SK-N-SH (cell line): ENCODE measurements at regions not wholly inside any gene's neighbourhood (a gene's known extent, or its start where the extent isn't known, plus 50 kb on each side); places are given as distances from the start of the nearest gene placed in this dataset.

ENCODE experiments used
- CTCF ChIA-PET: fragments of 300-600, 350-600 bp; formaldehyde crosslinking; extraction: SDS; loops from one replicate; lab custom pipeline; 2021; lab: Yijun Ruan, JAX
- POLR2A ChIA-PET: fragments of 350-600 bp; sonication (Branson Sonifier 250); formaldehyde crosslinking; extraction: SDS; loops from one replicate; lab custom pipeline; 2020; ENCODE audit warnings: antibody characterized with exemption, inconsistent platforms; lab: Yijun Ruan, JAX
- DNase-seq: peaks from one replicate; pipeline ENCODE4 v3.0.0; 2012
- H2AFZ ChIP-seq: fragments of 200-600 bp; sonication (generic); 2 replicates; pipeline ENCODE4 v1.8.1; 2016; ENCODE audit warnings: antibody characterized with exemption, mild to moderate bottlenecking, low read depth
- H3F3A ChIP-seq: fragments of 200-600 bp; sonication (generic); replicated peaks from 2 replicates; pipeline ENCODE3; 2016; ENCODE audit warnings: antibody characterized with exemption, mild to moderate bottlenecking; ENCODE audit not compliant: insufficient read depth
- H3K27ac ChIP-seq, 2 experiments: fragments of 200-500 bp in 1 of 2; fragments of 200-600 bp in 1 of 2; sonication (Bioruptor generic) in 1 of 2; sonication (generic), shearing (Covaris generic) in 1 of 2; 2 replicates each; pipeline versions ENCODE4 v1.5.1 to v1.6.1; 2014 to 2016; ENCODE audit warnings: low read depth in 2 of 2, inconsistent platforms in 1 of 2, low read length in 1 of 2, mild to moderate bottlenecking in 1 of 2, mixed read lengths in 1 of 2
- H3K27me3 ChIP-seq: fragments of 200-600 bp; sonication (generic), shearing (Covaris generic); 2 replicates; pipeline ENCODE4 v1.6.1; 2016; ENCODE audit warnings: mixed run types; ENCODE audit not compliant: insufficient read depth
- H3K36me3 ChIP-seq, 2 experiments: fragments of 200-500 bp in 1 of 2; fragments of 200-600 bp in 1 of 2; sonication (Bioruptor generic) in 1 of 2; sonication (generic) in 1 of 2; replicated peaks in 1 of 2; 2 replicates each; pipeline versions ENCODE3 to v1.5.1; 2014 to 2016; ENCODE audit warnings: low read length in 1 of 2, mild to moderate bottlenecking in 1 of 2; ENCODE audit not compliant: insufficient read depth in 2 of 2, control insufficient read depth in 1 of 2
- H3K4me1 ChIP-seq, 2 experiments: fragments of 200-500 bp in 1 of 2; fragments of 200-600 bp in 1 of 2; sonication (Bioruptor generic) in 1 of 2; sonication (generic), shearing (Covaris generic) in 1 of 2; 2 replicates each; pipeline versions ENCODE4 v1.5.1 to v1.6.1; 2014 to 2016; ENCODE audit warnings: low read depth in 1 of 2, low read length in 1 of 2, mixed run types in 1 of 2; ENCODE audit not compliant: insufficient read depth in 2 of 2, control insufficient read depth in 1 of 2
- H3K4me2 ChIP-seq: fragments of 200-600 bp; sonication (generic), shearing (Covaris generic); 2 replicates; pipeline ENCODE4 v1.6.1; 2017; ENCODE audit warnings: mixed run types
- H3K4me3 ChIP-seq, 2 experiments: fragments of 200-500 bp in 1 of 2; fragments of 200-600 bp in 1 of 2; sonication (Bioruptor generic) in 1 of 2; sonication (generic), shearing (Covaris generic) in 1 of 2; 2 replicates each; pipeline versions ENCODE4 v1.5.1 to v1.8.1; 2014 to 2016; ENCODE audit warnings: low read depth in 2 of 2, inconsistent platforms in 1 of 2, low read length in 1 of 2, mild to moderate bottlenecking in 1 of 2, mixed read lengths in 1 of 2, moderate library complexity in 1 of 2
- H3K79me2 ChIP-seq: fragments of 200-600 bp; sonication (generic); 2 replicates; pipeline ENCODE4 v1.8.1; 2017; ENCODE audit warnings: mild to moderate bottlenecking; ENCODE audit not compliant: insufficient read depth
- H3K9ac ChIP-seq: fragments of 200-600 bp; sonication (generic); 2 replicates; pipeline ENCODE4 v1.6.1; 2017; ENCODE audit warnings: mixed run types
- H3K9me2 ChIP-seq: fragments of 200-600 bp; sonication (generic); 2 replicates; pipeline ENCODE4 v1.6.1; 2017; ENCODE audit warnings: mixed run types
- H3K9me3 ChIP-seq: fragments of 200-600 bp; sonication (generic); 2 replicates; pipeline ENCODE4 v1.6.1; 2017; ENCODE audit warnings: mixed run types, mild to moderate bottlenecking, moderate library complexity
- H4K20me1 ChIP-seq: fragments of 200-600 bp; sonication (generic); 2 replicates; pipeline ENCODE4 v1.6.1; 2017; ENCODE audit warnings: mild to moderate bottlenecking, mixed run types; ENCODE audit not compliant: insufficient read depth
- CHD2 ChIP-seq: fragments of 150-350 bp; IDR thresholded peaks from 2 replicates; pipeline ENCODE4 v1.6.1; 2018; ENCODE audit warnings: low read length; ENCODE audit not compliant: partially characterized antibody
- ELF1 ChIP-seq: IDR thresholded peaks from 2 replicates; pipeline ENCODE4 v1.4.0; 2012
- EP300 ChIP-seq, 2 experiments: IDR thresholded peaks; 2 replicates each; pipeline versions ENCODE4 v1.4.0 to v1.6.1; 2012; ENCODE audit warnings: borderline replicate concordance in 1 of 2, low read depth in 1 of 2, low read length in 1 of 2
- EZH2phosphoT487 ChIP-seq: fragments of 200-600 bp; sonication (generic); IDR thresholded peaks from 2 replicates; pipeline ENCODE4 v1.6.1; 2017; ENCODE audit warnings: low read depth, mixed run types, mild to moderate bottlenecking, antibody characterized with exemption, moderate library complexity, borderline replicate concordance
- FOSL2 ChIP-seq: IDR thresholded peaks from 2 replicates; pipeline ENCODE4 v1.4.0; 2012; ENCODE audit warnings: low read depth, mild to moderate bottlenecking, moderate library complexity, borderline replicate concordance
- FOXJ3 ChIP-seq: sonication (generic); formaldehyde crosslinking; IDR thresholded peaks from 2 replicates; pipeline ENCODE4 v1.5.1; 2020; ENCODE audit warnings: mild to moderate bottlenecking, missing genetic modification reagents
- GABPA ChIP-seq: IDR thresholded peaks from 2 replicates; pipeline ENCODE4 v1.4.0; 2012; ENCODE audit warnings: low read depth, mild to moderate bottlenecking
- JUND ChIP-seq: IDR thresholded peaks from 2 replicates; pipeline ENCODE4 v1.4.0; 2012
- MEF2A ChIP-seq: IDR thresholded peaks from 2 replicates; pipeline ENCODE4 v1.4.0; 2012; ENCODE audit warnings: low read depth, borderline replicate concordance
- NFIC ChIP-seq: IDR thresholded peaks from 2 replicates; pipeline ENCODE4 v1.4.0; 2012; ENCODE audit warnings: borderline replicate concordance
- NRF1 ChIP-seq: IDR thresholded peaks from 2 replicates; pipeline ENCODE4 v1.6.1; 2012; ENCODE audit warnings: low read depth, mild to moderate bottlenecking, low read length
- POLR2AphosphoS5 ChIP-seq: IDR thresholded peaks from 2 replicates; pipeline ENCODE4 v1.6.1; 2012; ENCODE audit warnings: low read depth, low read length
- RAD21 ChIP-seq: IDR thresholded peaks from 2 replicates; pipeline ENCODE4 v1.6.1; 2012; ENCODE audit warnings: mild to moderate bottlenecking, low read length
- SIN3A ChIP-seq: IDR thresholded peaks from 2 replicates; pipeline ENCODE4 v1.6.1; 2012; ENCODE audit warnings: low read depth, mild to moderate bottlenecking, low read length, moderate library complexity, borderline replicate concordance
- SMC3 ChIP-seq: IDR thresholded peaks from 2 replicates; pipeline ENCODE4 v1.6.1; 2012; ENCODE audit warnings: low read depth, low read length, improper control_type of control experiment
- TAF1 ChIP-seq: IDR thresholded peaks from 2 replicates; pipeline ENCODE4 v1.6.1; 2012; ENCODE audit warnings: low read depth, mild to moderate bottlenecking, low read length, moderate library complexity, borderline replicate concordance
- TCF12 ChIP-seq: IDR thresholded peaks from 2 replicates; pipeline ENCODE4 v1.4.0; 2012
- WGBS: methylation state at CpG from one replicate; pipeline ENCODE4 v1.1.6; 2017; ENCODE audit warnings: low lambda C conversion rate; 5-methylcytosine and 5-hydroxymethylcytosine counted together
- TF ChIP-seq, protein P1 (sequence below): IDR thresholded peaks from 2 replicates; pipeline ENCODE4 v1.4.0; 2012; ENCODE audit warnings: low read depth
- TF ChIP-seq, protein P2 (sequence below): IDR thresholded peaks from 2 replicates; pipeline ENCODE4 v1.4.0; 2012; ENCODE audit warnings: low read depth, borderline replicate concordance

- H2AFZ ChIP-seq, result no peak overlapping the region
- H3K27me3 ChIP-seq, result no peaks in the 10 kb centered on the region
- POLR2A ChIA-PET, result no interaction called here
- no peaks in the 10 kb centered on the region for H4K20me1 ChIP-seq
- H3K4me1 ChIP-seq, result peaks cover 0 to 22% of the 10 kb centered on the region in 2 experiments; a peak in 2 of 4 replicates
- no peak for DNase-seq
- no peak overlapping the region for H3K9ac ChIP-seq
- H3K9me3 ChIP-seq, result no peaks in the 10 kb centered on the region
- CTCF ChIA-PET, result no interaction called here
- no peak overlapping the region for H3K4me3 ChIP-seq
- no peaks in the 10 kb centered on the region for H3K9me2 ChIP-seq
- WGBS, result 97% methylated on average over 7 of the region's 7 CpGs
- no peak overlapping the region for H3K27ac ChIP-seq
- H3K4me2 ChIP-seq, result no peak overlapping the region
- peaks cover 24% of the 10 kb centered on the region for H3F3A ChIP-seq
- no peaks in the 10 kb centered on the region for H3K36me3 ChIP-seq
- no peaks in the 10 kb centered on the region for H3K79me2 ChIP-seq
- TF ChIP-seq SIN3A (no peak), FOSL2 (no peak), FOXJ3 (CRISPR knock-in tag) (no peak), NFIC (no peak)
- TF ChIP-seq, all 33 proteins: peak for 0
These were observed 530.7 kb downstream of the ZIC1 start for GRCh38 chr3:147939839-147940238.

DNA sequence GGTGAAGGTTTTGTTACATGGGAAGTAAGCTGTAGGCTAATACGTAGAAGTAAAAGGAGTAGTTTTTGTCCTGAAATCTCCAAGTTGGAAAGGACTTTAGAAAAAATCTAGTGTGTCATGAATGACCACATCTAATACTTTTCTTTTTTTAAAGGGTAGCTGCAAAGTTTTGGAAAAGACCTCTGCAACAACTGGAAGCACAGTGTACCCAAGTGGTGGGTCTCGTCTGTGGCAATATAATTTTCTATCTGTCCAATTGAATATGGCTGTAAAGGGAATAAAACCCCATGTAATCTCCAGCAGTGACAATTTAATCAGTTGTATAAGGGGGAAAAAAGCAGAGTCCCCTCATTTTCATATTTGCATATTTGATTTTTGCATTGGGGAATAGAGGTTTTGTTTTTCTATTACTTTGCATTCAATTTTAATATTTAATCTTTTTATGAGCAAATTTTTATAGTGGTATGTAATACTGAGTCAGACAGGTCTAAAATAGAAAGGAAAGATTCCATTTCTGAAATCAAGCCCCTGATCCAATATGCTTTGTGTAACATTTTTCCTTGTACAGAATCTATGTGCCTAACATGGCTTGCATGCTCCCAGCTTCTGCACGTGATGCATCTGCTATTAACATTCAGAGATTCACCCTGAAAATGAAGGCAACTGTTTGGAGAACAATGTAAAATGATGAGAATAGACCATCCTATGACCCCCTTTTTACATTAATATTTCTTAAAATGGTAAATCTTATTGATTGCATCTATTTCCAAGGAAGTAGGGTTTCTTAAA is 531.4 kb downstream of the ZIC1 start:
- CTCF ChIA-PET, result interaction anchor here (0.9 kb wide), 1 partner anchor 381 kb away, joined by 3 read pairs; no protein-coding TSS in a partner anchor
- WGBS, result 93% methylated on average over 3 of the region's 3 CpGs
- no peak overlapping the region for H3K4me2 ChIP-seq

More for the DNA sequence above, 531.4 kb downstream of the ZIC1 start:
- POLR2A ChIA-PET, result no interaction called here
- no peaks in the 10 kb centered on the region for H4K20me1 ChIP-seq
- H3K9me3 ChIP-seq, result no peaks in the 10 kb centered on the region
- no peaks in the 10 kb centered on the region for H3K27me3 ChIP-seq
- H3F3A ChIP-seq, result peaks cover 24% of the 10 kb centered on the region
- no peak overlapping the region for H3K27ac ChIP-seq
- TF ChIP-seq EZH2phosphoT487 (no peak), TCF12 (no peak), RAD21 (no peak), TAF1 (no peak), SMC3 (no peak), MEF2A (no peak), GABPA (no peak), NRF1 (no peak), EP300 (IDR thresholded peaks at IDR 0.05; ENCODE audit: borderline replicate concordance in 1 of 2, low read depth in 1 of 2, low read length in 1 of 2) (no peak), POLR2AphosphoS5 (no peak), ELF1 (no peak), CHD2 (no peak), JUND (no peak), SIN3A (no peak)
- TF ChIP-seq, protein P1, sequence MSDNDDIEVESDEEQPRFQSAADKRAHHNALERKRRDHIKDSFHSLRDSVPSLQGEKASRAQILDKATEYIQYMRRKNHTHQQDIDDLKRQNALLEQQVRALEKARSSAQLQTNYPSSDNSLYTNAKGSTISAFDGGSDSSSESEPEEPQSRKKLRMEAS, result no peak
- TF ChIP-seq, protein P2, sequence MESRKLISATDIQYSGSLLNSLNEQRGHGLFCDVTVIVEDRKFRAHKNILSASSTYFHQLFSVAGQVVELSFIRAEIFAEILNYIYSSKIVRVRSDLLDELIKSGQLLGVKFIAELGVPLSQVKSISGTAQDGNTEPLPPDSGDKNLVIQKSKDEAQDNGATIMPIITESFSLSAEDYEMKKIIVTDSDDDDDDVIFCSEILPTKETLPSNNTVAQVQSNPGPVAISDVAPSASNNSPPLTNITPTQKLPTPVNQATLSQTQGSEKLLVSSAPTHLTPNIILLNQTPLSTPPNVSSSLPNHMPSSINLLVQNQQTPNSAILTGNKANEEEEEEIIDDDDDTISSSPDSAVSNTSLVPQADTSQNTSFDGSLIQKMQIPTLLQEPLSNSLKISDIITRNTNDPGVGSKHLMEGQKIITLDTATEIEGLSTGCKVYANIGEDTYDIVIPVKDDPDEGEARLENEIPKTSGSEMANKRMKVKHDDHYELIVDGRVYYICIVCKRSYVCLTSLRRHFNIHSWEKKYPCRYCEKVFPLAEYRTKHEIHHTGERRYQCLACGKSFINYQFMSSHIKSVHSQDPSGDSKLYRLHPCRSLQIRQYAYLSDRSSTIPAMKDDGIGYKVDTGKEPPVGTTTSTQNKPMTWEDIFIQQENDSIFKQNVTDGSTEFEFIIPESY, result no peak
- no peak overlapping the region for H3K9ac ChIP-seq
- peaks cover 0 to 30% of the 10 kb centered on the region in 2 experiments; a peak in 2 of 4 replicates for H3K4me1 ChIP-seq
- no peaks in the 10 kb centered on the region for H3K79me2 ChIP-seq
- H3K9me2 ChIP-seq, result no peaks in the 10 kb centered on the region
- no peaks in the 10 kb centered on the region for H3K36me3 ChIP-seq
- no peak overlapping the region for H2AFZ ChIP-seq
- no peak overlapping the region for H3K4me3 ChIP-seq
- DNase-seq, result no peak
